WTC11 (cell line): ENCODE measurements at regions not wholly inside any gene's neighbourhood (a gene's known extent, or its start where the extent isn't known, plus 50 kb on each side); places are given as distances from the start of the nearest gene placed in this dataset.

Experiments used
- ATAC-seq: fragments of 200-7000 bp; cut with Tn5 transposase; 2 replicates; pipeline ENCODE4 v1.10.0; 2021; ENCODE audit warnings: mild to moderate bottlenecking, moderate library complexity
- CTCF ChIA-PET: fragments of 300-600 bp; sonication (Branson Sonifier 250); formaldehyde crosslinking; loops from one replicate; lab custom pipeline; 2021; ENCODE audit warnings: antibody characterized with exemption; lab: Charles Lee
- POLR2A ChIA-PET: fragments of 350-600 bp; sonication (Branson Sonifier 250); formaldehyde crosslinking; loops from one replicate; lab custom pipeline; 2021; ENCODE audit warnings: antibody characterized with exemption; lab: Charles Lee
- DNase-seq: peaks from one replicate; pipeline ENCODE4 v3.0.0; 2021; ENCODE audit warnings: low spot score
- H3K27ac Mint-ChIP-seq: 2 replicates; pipeline ENCODE4 v1.8.0; 2021; ENCODE audit warnings: mixed read lengths
- H3K27me3 Mint-ChIP-seq: 2 replicates; pipeline ENCODE4 v1.8.0; 2021; ENCODE audit warnings: low read depth, mild to moderate bottlenecking, moderate library complexity, mixed read lengths
- H3K36me3 Mint-ChIP-seq: 2 replicates; pipeline ENCODE4 v1.8.0; 2021; ENCODE audit warnings: mixed read lengths
- H3K4me1 Mint-ChIP-seq: 2 replicates; pipeline ENCODE4 v1.8.0; 2022; ENCODE audit warnings: mixed read lengths
- H3K4me3 Mint-ChIP-seq: 2 replicates; pipeline ENCODE4 v1.8.0; 2021; ENCODE audit warnings: mild to moderate bottlenecking, moderate library complexity, mixed read lengths
- H3K9me3 Mint-ChIP-seq: 2 replicates; pipeline ENCODE4 v1.8.0; 2021; ENCODE audit warnings: mixed read lengths
- ATF1 ChIP-seq: sonication (generic); formaldehyde crosslinking; IDR thresholded peaks from 2 replicates; pipeline ENCODE4 v1.8.1; 2023; ENCODE audit warnings: mild to moderate bottlenecking, moderate library complexity, missing genetic modification reagents
- CREB1 ChIP-seq: sonication (generic); formaldehyde crosslinking; IDR thresholded peaks from 2 replicates; pipeline ENCODE4 v1.8.0; 2023; ENCODE audit warnings: mild to moderate bottlenecking, missing genetic modification reagents
- ELF4 ChIP-seq: sonication (generic); formaldehyde crosslinking; IDR thresholded peaks from 2 replicates; pipeline ENCODE4 v1.8.1; 2022; ENCODE audit warnings: low read depth, mild to moderate bottlenecking, moderate library complexity, missing genetic modification reagents
- ESRRA ChIP-seq: sonication (generic); formaldehyde crosslinking; IDR thresholded peaks from 2 replicates; pipeline ENCODE4 v1.8.1; 2022; ENCODE audit warnings: mild to moderate bottlenecking, missing genetic modification reagents, borderline replicate concordance
- FOXK1 ChIP-seq: sonication (generic); formaldehyde crosslinking; IDR thresholded peaks from 2 replicates; pipeline ENCODE4 v1.8.0; 2022; ENCODE audit warnings: mild to moderate bottlenecking, moderate library complexity, missing genetic modification reagents
- GRHL2 ChIP-seq: fragments of 250-450 bp; sonication (Bioruptor Pico); IDR thresholded peaks from 2 replicates; pipeline ENCODE4 v1.8.0; 2022; ENCODE audit warnings: mild to moderate bottlenecking, moderate library complexity; ENCODE audit not compliant: insufficient replicate concordance, severe bottlenecking
- GTF2I ChIP-seq: fragments of 250-450 bp; sonication (Bioruptor Pico); conservative IDR thresholded peaks from 2 replicates; pipeline ENCODE4 v1.4.0; 2021; ENCODE audit warnings: mild to moderate bottlenecking
- JAZF1 ChIP-seq: fragments of 250-450 bp; sonication (Bioruptor Pico); IDR thresholded peaks from 2 replicates; pipeline ENCODE4 v1.9.0; 2021; ENCODE audit warnings: moderate library complexity, mild to moderate bottlenecking, inconsistent platforms
- MXD4 ChIP-seq: fragments of 250-450 bp; sonication (Bioruptor Pico); IDR thresholded peaks from 2 replicates; pipeline ENCODE4 v1.8.0; 2021; ENCODE audit warnings: mild to moderate bottlenecking, moderate library complexity, borderline replicate concordance
- NFE2L1 ChIP-seq: sonication (generic); formaldehyde crosslinking; IDR thresholded peaks from 2 replicates; pipeline ENCODE4 v1.8.1; 2023; ENCODE audit warnings: missing genetic modification reagents
- PRRX2 ChIP-seq: fragments of 250-450 bp; sonication (Bioruptor Pico); IDR thresholded peaks from 2 replicates; pipeline ENCODE4 v1.8.0; 2021; ENCODE audit warnings: mild to moderate bottlenecking
- RORB ChIP-seq: fragments of 250-450 bp; sonication (Bioruptor Pico); IDR thresholded peaks from 2 replicates; pipeline ENCODE4 v1.9.0; 2021; ENCODE audit warnings: mild to moderate bottlenecking
- TP53 ChIP-seq: sonication (generic); formaldehyde crosslinking; IDR thresholded peaks from 2 replicates; pipeline ENCODE4 v1.8.1; 2023; ENCODE audit warnings: mild to moderate bottlenecking, missing genetic modification reagents
- ZNF138 ChIP-seq: sonication (generic); formaldehyde crosslinking; conservative IDR thresholded peaks from 2 replicates; pipeline ENCODE4 v1.8.1; 2022; ENCODE audit warnings: mild to moderate bottlenecking, moderate library complexity, missing genetic modification reagents
- ZNF263 ChIP-seq: sonication (generic); formaldehyde crosslinking; IDR thresholded peaks from 2 replicates; pipeline ENCODE4 v1.8.1; 2022; ENCODE audit warnings: low read depth, mild to moderate bottlenecking, moderate library complexity, missing genetic modification reagents
- ZNF396 ChIP-seq: fragments of 250-450 bp; sonication (Bioruptor Pico); IDR thresholded peaks from 2 replicates; pipeline ENCODE4 v1.8.0; 2021; ENCODE audit warnings: mild to moderate bottlenecking, moderate library complexity, borderline replicate concordance
- ZNF671 ChIP-seq: fragments of 250-450 bp; sonication (Bioruptor Pico); IDR thresholded peaks from 2 replicates; pipeline ENCODE4 v1.8.0; 2021; ENCODE audit warnings: mild to moderate bottlenecking
- TF ChIP-seq, protein P1 (sequence below): sonication (generic); formaldehyde crosslinking; IDR thresholded peaks from 2 replicates; pipeline ENCODE4 v1.8.1; 2022; ENCODE audit warnings: mild to moderate bottlenecking, moderate library complexity, missing genetic modification reagents
- TF ChIP-seq, protein P2 (sequence below): sonication (generic); formaldehyde crosslinking; IDR thresholded peaks from 2 replicates; pipeline ENCODE4 v1.8.1; 2023; ENCODE audit warnings: mild to moderate bottlenecking, missing genetic modification reagents
- TF ChIP-seq, protein P3 (sequence below): fragments of 250-450 bp; sonication (Bioruptor Pico); IDR thresholded peaks from 2 replicates; pipeline ENCODE4 v1.9.0; 2021; ENCODE audit warnings: mild to moderate bottlenecking
- TF ChIP-seq, protein P4 (sequence below): sonication (generic); formaldehyde crosslinking; IDR thresholded peaks from 2 replicates; pipeline ENCODE4 v1.8.0; 2022; ENCODE audit warnings: mild to moderate bottlenecking, missing genetic modification reagents
- TF ChIP-seq, protein P5 (sequence below): sonication (generic); formaldehyde crosslinking; IDR thresholded peaks from 2 replicates; pipeline ENCODE4 v1.8.1; 2023; ENCODE audit warnings: mild to moderate bottlenecking, missing genetic modification reagents, moderate library complexity
- TF ChIP-seq, protein P6 (sequence below): sonication (generic); formaldehyde crosslinking; IDR thresholded peaks from 2 replicates; pipeline ENCODE4 v1.8.0; 2023; ENCODE audit warnings: mild to moderate bottlenecking, missing genetic modification reagents

DNA sequence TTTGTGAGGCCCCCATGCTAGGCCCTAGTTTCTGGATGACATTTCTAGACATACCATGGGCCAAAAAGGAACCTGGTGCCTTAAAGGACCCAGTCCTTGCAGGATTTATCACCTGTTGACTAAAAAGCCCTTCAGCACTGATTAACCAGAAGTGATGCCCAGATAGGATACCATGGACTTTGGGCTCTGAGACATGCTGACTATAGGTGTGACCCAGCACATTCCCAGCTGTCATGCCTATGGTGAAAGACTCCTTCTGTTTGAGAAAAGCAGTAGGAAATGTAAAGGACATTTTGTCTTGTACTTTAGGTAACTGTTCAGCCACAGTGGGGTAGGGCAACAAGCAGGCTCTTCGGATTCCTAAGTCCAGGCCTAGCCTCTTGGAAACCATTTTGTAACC lies 724.2 kb downstream of the CD109 start:
- Mint-ChIP-seq H3K4me1 (no peaks in the 10 kb centered on the region), H3K27me3 (no peaks in the 10 kb centered on the region), H3K9me3 (peaks cover 39% of the 10 kb centered on the region), H3K27ac (no peak overlapping the region), H3K36me3 (no peaks in the 10 kb centered on the region), H3K4me3 (no peak overlapping the region)
- ATAC-seq: no peak
- no peak for DNase-seq
- TF ChIP-seq CREB1 (CRISPR knock-in tag) (no peak), PRRX2 (no peak), MXD4 (CRISPR knock-in tag) (no peak), ZNF263 (CRISPR knock-in tag) (no peak), FOXK1 (no peak), ESRRA (CRISPR knock-in tag) (no peak), ZNF671 (CRISPR knock-in tag) (no peak), ATF1 (CRISPR knock-in tag) (no peak), ZNF396 (CRISPR knock-in tag) (no peak), NFE2L1 (CRISPR knock-in tag) (no peak), GRHL2 (CRISPR knock-in tag) (no peak), ELF4 (CRISPR knock-in tag) (no peak), ZNF138 (CRISPR knock-in tag) (no peak)
- TF ChIP-seq, protein P1, sequence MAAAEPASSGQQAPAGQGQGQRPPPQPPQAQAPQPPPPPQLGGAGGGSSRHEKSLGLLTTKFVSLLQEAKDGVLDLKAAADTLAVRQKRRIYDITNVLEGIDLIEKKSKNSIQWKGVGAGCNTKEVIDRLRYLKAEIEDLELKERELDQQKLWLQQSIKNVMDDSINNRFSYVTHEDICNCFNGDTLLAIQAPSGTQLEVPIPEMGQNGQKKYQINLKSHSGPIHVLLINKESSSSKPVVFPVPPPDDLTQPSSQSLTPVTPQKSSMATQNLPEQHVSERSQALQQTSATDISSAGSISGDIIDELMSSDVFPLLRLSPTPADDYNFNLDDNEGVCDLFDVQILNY: no peak
- TF ChIP-seq, protein P2, sequence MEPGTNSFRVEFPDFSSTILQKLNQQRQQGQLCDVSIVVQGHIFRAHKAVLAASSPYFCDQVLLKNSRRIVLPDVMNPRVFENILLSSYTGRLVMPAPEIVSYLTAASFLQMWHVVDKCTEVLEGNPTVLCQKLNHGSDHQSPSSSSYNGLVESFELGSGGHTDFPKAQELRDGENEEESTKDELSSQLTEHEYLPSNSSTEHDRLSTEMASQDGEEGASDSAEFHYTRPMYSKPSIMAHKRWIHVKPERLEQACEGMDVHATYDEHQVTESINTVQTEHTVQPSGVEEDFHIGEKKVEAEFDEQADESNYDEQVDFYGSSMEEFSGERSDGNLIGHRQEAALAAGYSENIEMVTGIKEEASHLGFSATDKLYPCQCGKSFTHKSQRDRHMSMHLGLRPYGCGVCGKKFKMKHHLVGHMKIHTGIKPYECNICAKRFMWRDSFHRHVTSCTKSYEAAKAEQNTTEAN (CRISPR knock-in tag): no peak
- TF ChIP-seq, protein P3, sequence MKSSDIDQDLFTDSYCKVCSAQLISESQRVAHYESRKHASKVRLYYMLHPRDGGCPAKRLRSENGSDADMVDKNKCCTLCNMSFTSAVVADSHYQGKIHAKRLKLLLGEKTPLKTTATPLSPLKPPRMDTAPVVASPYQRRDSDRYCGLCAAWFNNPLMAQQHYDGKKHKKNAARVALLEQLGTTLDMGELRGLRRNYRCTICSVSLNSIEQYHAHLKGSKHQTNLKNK (CRISPR knock-in tag): no peak
- CTCF ChIA-PET: no interaction called here
- POLR2A ChIA-PET: no interaction called here

DNA sequence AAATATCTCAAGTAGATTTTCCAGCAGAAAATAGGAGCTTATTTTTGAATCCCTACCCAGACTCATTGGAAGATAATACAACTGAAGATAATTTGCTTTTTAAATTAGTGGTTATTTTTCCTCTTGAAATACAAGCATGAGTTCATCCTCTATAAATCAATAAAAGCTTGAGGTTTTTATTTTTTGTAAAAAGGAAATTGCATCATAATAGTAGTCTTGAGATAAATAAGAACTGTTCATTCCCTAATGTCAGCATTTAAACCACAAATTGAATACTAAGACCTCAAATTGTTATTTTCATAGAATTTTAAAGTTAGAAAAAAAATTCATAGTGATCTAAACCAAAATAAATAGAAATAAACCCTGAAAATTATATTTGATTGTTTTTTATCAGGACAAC lies 719.1 kb downstream of the CD109 start:
- CTCF ChIA-PET: no interaction called here
- no peak for DNase-seq
- POLR2A ChIA-PET: no interaction called here

More for the DNA sequence above, 719.1 kb downstream of the CD109 start:
- H3K27me3 Mint-ChIP-seq: no peaks in the 10 kb centered on the region
- no peak overlapping the region for H3K4me3 Mint-ChIP-seq
- no peaks in the 10 kb centered on the region for H3K4me1 Mint-ChIP-seq
- peaks cover 5% of the 10 kb centered on the region for H3K9me3 Mint-ChIP-seq
- no peaks in the 10 kb centered on the region for H3K36me3 Mint-ChIP-seq
- no peak for ATAC-seq
- TF ChIP-seq, protein P4, sequence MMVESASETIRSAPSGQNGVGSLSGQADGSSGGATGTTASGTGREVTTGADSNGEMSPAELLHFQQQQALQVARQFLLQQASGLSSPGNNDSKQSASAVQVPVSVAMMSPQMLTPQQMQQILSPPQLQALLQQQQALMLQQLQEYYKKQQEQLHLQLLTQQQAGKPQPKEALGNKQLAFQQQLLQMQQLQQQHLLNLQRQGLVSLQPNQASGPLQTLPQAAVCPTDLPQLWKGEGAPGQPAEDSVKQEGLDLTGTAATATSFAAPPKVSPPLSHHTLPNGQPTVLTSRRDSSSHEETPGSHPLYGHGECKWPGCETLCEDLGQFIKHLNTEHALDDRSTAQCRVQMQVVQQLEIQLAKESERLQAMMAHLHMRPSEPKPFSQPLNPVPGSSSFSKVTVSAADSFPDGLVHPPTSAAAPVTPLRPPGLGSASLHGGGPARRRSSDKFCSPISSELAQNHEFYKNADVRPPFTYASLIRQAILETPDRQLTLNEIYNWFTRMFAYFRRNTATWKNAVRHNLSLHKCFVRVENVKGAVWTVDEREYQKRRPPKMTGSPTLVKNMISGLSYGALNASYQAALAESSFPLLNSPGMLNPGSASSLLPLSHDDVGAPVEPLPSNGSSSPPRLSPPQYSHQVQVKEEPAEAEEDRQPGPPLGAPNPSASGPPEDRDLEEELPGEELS: no peak
- TF ChIP-seq, protein P5, sequence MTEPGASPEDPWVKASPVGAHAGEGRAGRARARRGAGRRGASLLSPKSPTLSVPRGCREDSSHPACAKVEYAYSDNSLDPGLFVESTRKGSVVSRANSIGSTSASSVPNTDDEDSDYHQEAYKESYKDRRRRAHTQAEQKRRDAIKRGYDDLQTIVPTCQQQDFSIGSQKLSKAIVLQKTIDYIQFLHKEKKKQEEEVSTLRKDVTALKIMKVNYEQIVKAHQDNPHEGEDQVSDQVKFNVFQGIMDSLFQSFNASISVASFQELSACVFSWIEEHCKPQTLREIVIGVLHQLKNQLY (CRISPR knock-in tag): no peak
- TF ChIP-seq JAZF1 (CRISPR knock-in tag): no peak
- TF ChIP-seq ZNF263 (CRISPR knock-in tag): no peak
- TF ChIP-seq, protein P6, sequence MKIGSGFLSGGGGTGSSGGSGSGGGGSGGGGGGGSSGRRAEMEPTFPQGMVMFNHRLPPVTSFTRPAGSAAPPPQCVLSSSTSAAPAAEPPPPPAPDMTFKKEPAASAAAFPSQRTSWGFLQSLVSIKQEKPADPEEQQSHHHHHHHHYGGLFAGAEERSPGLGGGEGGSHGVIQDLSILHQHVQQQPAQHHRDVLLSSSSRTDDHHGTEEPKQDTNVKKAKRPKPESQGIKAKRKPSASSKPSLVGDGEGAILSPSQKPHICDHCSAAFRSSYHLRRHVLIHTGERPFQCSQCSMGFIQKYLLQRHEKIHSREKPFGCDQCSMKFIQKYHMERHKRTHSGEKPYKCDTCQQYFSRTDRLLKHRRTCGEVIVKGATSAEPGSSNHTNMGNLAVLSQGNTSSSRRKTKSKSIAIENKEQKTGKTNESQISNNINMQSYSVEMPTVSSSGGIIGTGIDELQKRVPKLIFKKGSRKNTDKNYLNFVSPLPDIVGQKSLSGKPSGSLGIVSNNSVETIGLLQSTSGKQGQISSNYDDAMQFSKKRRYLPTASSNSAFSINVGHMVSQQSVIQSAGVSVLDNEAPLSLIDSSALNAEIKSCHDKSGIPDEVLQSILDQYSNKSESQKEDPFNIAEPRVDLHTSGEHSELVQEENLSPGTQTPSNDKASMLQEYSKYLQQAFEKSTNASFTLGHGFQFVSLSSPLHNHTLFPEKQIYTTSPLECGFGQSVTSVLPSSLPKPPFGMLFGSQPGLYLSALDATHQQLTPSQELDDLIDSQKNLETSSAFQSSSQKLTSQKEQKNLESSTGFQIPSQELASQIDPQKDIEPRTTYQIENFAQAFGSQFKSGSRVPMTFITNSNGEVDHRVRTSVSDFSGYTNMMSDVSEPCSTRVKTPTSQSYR (CRISPR knock-in tag): no peak
- TF ChIP-seq RORB: no peak
- TF ChIP-seq TP53 (CRISPR knock-in tag): no peak
- TF ChIP-seq GRHL2 (CRISPR knock-in tag): no peak
- no peak for TF ChIP-seq GTF2I (CRISPR knock-in tag)
- H3K27ac Mint-ChIP-seq: no peak overlapping the region
